SH-SY5Y (cell line): ENCODE measurements at regions not wholly inside any gene's neighbourhood (a gene's known extent, or its start where the extent isn't known, plus 50 kb on each side); places are given as distances from the start of the nearest gene placed in this dataset.

Source experiments
- GATA2 ChIP-seq: IDR thresholded peaks from 2 replicates; pipeline ENCODE4 v1.6.1; 2011; ENCODE audit warnings: mild to moderate bottlenecking, low read depth, low read length
- GATA3 ChIP-seq: IDR thresholded peaks from 2 replicates; pipeline ENCODE4 v1.6.1; 2011; ENCODE audit warnings: low read depth, mild to moderate bottlenecking, low read length, moderate library complexity

- no peak for TF ChIP-seq GATA3
- TF ChIP-seq GATA2 = no peak
Observed at GRCh38 chr3:153372326-153372725, 210.3 kb downstream of the RAP2B start.
